HG02943 (cell line): ENCODE measurements at regions not wholly inside any gene's neighbourhood (a gene's known extent, or its start where the extent isn't known, plus 50 kb on each side); places are given as distances from the start of the nearest gene placed in this dataset.

Experiments used
- ATAC-seq: cut with Tn5 transposase; IDR thresholded peaks from one replicate; pipeline ENCODE4 v1.9.1; 2021; ENCODE audit warnings: mild to moderate bottlenecking, low read depth, moderate library complexity; ENCODE audit not compliant: unreplicated experiment

GRCh38 chr15:69725957-69726356 lies 273.3 kb downstream of the RPLP1 start:
- ATAC-seq: no peak

- no peak for ATAC-seq
Measured at GRCh38 chr15:69727121-69727924, 274.7 kb downstream of the RPLP1 start.

- ATAC-seq: no peak
Measured at GRCh38 chr15:69729167-69729748, 276.6 kb downstream of the RPLP1 start.

GRCh38 chr15:69730281-69731080 lies 277.9 kb downstream of the RPLP1 start:
- no peak for ATAC-seq

- no peak for ATAC-seq
Measured at GRCh38 chr15:69731081-69731330, 278.4 kb downstream of the RPLP1 start.

- no peak for ATAC-seq
Measured at GRCh38 chr15:69731581-69731980, 279.0 kb downstream of the RPLP1 start.

GRCh38 chr15:69732133-69732532 lies 279.5 kb downstream of the RPLP1 start:
- ATAC-seq: no peak

- no peak for ATAC-seq
Measured at GRCh38 chr15:69734699-69735098, 282.1 kb downstream of the RPLP1 start.

- no peak for ATAC-seq
Measured at GRCh38 chr15:69735121-69735520, 282.5 kb downstream of the RPLP1 start.

GRCh38 chr15:69736161-69736560 lies 283.5 kb downstream of the RPLP1 start:
- ATAC-seq: no peak

GRCh38 chr15:69737916-69738315 lies 285.3 kb downstream of the RPLP1 start:
- ATAC-seq: no peak

- no peak for ATAC-seq
Measured at GRCh38 chr15:69740684-69741083, 288.1 kb downstream of the RPLP1 start.

- no peak for ATAC-seq
Measured at GRCh38 chr15:69742361-69742760, 289.7 kb downstream of the RPLP1 start.

GRCh38 chr15:69743091-69743490 lies 290.5 kb downstream of the RPLP1 start:
- no peak for ATAC-seq

- ATAC-seq: no peak
Measured at GRCh38 chr15:69744391-69745162, 292.0 kb downstream of the RPLP1 start.

- no peak for ATAC-seq
Measured at GRCh38 chr15:69747193-69747592, 294.6 kb downstream of the RPLP1 start.

GRCh38 chr15:69748131-69748530 lies 295.5 kb downstream of the RPLP1 start:
- ATAC-seq: no peak

GRCh38 chr15:69748576-69749185 lies 296.1 kb downstream of the RPLP1 start:
- ATAC-seq: no peak

GRCh38 chr15:69749274-69749673 lies 296.7 kb downstream of the RPLP1 start:
- ATAC-seq: no peak

- no peak for ATAC-seq
Measured at GRCh38 chr15:69749797-69750196, 297.2 kb downstream of the RPLP1 start.

- ATAC-seq: no peak
Measured at GRCh38 chr15:69750253-69750652, 297.6 kb downstream of the RPLP1 start.
